PC-9 (cell line): ENCODE measurements at regions not wholly inside any gene's neighbourhood (a gene's known extent, or its start where the extent isn't known, plus 50 kb on each side); places are given as distances from the start of the nearest gene placed in this dataset.
"Not testable (repeated sequence)": the region's sequence is repeated elsewhere in the genome, so short reads cannot be mapped to it uniquely, and the experiment has no call there.

Experiments
- BruUV-seq: library from RNA; stranded (reverse); fragments of 400-500 nt; replicated peaks from 2 replicates; lab custom pipeline; 2021; lab: Mats Ljungman, UMichigan
- CTCF ChIA-PET: fragments of 300-600 bp; sonication (Branson Sonifier 250); formaldehyde crosslinking; loops from one replicate; lab custom pipeline; 2022; ENCODE audit warnings: antibody characterized with exemption; lab: Charles Lee
- POLR2A ChIA-PET: fragments of 300-600 bp; sonication (Branson Sonifier 250); formaldehyde crosslinking; loops from one replicate; lab custom pipeline; 2022; ENCODE audit warnings: antibody characterized with exemption; ENCODE audit not compliant: unreplicated experiment; lab: Charles Lee
- DNase-seq, 2 experiments: peaks; one replicate each; pipeline versions ENCODE4 v3.0.0 to v3.0.0-alpha.2; 2015 to 2022; ENCODE audit warnings: mixed read lengths in 1 of 2
- H2AFZ ChIP-seq: fragments of 200-600 bp; sonication (generic); 2 replicates; pipeline ENCODE4 v1.8.1; 2017; ENCODE audit warnings: antibody characterized with exemption
- H3F3A ChIP-seq: fragments of 200-600 bp; sonication (generic); 2 replicates; pipeline ENCODE4 v1.8.1; 2017; ENCODE audit warnings: antibody characterized with exemption, mild to moderate bottlenecking, low read depth; ENCODE audit not compliant: insufficient read depth
- H3K27ac ChIP-seq: fragments of 200-600 bp; sonication (generic); 2 replicates; pipeline ENCODE4 v1.6.1; 2016; ENCODE audit warnings: mixed run types
- H3K27me3 ChIP-seq: fragments of 200-600 bp; sonication (generic); 2 replicates; pipeline ENCODE4 v1.6.1; 2016; ENCODE audit warnings: low read depth, mixed run types; ENCODE audit not compliant: insufficient read depth
- H3K36me3 ChIP-seq: fragments of 200-600 bp; sonication (generic); 2 replicates; pipeline ENCODE4 v1.6.1; 2016; ENCODE audit warnings: low read depth, mixed run types
- H3K4me1 ChIP-seq: fragments of 200-600 bp; sonication (generic); replicated peaks from 2 replicates; pipeline ENCODE4 v1.6.1; 2016; ENCODE audit warnings: mixed run types; ENCODE audit not compliant: insufficient read depth
- H3K4me2 ChIP-seq: fragments of 200-600 bp; sonication (generic); 2 replicates; pipeline ENCODE4 v1.6.1; 2017; ENCODE audit warnings: mixed run types
- H3K4me3 ChIP-seq: fragments of 200-600 bp; sonication (generic); 2 replicates; pipeline ENCODE4 v1.6.1; 2016; ENCODE audit warnings: mixed run types
- H3K79me2 ChIP-seq: fragments of 200-600 bp; sonication (generic); 2 replicates; pipeline ENCODE4 v1.6.1; 2017; ENCODE audit warnings: low read depth, mixed run types
- H3K9me2 ChIP-seq: fragments of 200-600 bp; sonication (generic); 2 replicates; pipeline ENCODE4 v1.8.1; 2017; ENCODE audit warnings: mild to moderate bottlenecking; ENCODE audit not compliant: insufficient read depth
- H3K9me3 ChIP-seq: fragments of 200-600 bp; sonication (generic); 2 replicates; pipeline ENCODE4 v1.8.1; 2016; ENCODE audit warnings: low read depth; ENCODE audit not compliant: insufficient read depth
- H4K20me1 ChIP-seq: fragments of 200-600 bp; sonication (generic); 2 replicates; pipeline ENCODE4 v1.8.1; 2017; ENCODE audit not compliant: insufficient read depth
- intact Hi-C: fragments of 100-400 bp; cut with micrococcal nuclease; formaldehyde crosslinking; loops from one replicate; pipeline ENCODE4 v1.10.0; 2022; ENCODE audit not compliant: unreplicated experiment

DNA sequence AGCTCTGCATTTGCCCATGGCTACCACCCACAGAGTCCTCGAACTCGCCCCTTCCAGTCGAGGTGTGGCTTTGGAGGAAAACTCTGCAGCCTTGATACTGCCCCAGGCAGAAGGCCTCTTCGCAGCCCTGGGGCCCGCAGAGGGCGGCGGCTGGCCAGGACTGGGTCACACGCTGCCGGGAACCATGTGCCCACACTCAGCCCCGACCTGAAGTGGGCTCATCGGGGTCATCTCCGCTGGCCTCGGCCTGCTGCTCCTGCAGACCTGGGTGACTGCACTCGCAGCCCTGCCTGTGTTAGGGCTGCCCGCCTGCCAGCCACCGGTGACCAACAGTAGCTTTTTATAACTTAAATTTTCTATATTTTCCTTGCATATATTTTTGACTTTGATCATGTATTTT lies 89.6 kb upstream of the POTEC start:
- H3K9me2 ChIP-seq, intact Hi-C loops, BruUV-seq, H3F3A ChIP-seq, H3K27ac ChIP-seq, H3K9me3 ChIP-seq, H3K79me2 ChIP-seq, CTCF ChIA-PET, POLR2A ChIA-PET, H3K27me3 ChIP-seq, H4K20me1 ChIP-seq, DNase-seq, H3K4me2 ChIP-seq, H3K4me1 ChIP-seq, H3K36me3 ChIP-seq, H2AFZ ChIP-seq, H3K4me3 ChIP-seq: not testable (repeated sequence)

DNA sequence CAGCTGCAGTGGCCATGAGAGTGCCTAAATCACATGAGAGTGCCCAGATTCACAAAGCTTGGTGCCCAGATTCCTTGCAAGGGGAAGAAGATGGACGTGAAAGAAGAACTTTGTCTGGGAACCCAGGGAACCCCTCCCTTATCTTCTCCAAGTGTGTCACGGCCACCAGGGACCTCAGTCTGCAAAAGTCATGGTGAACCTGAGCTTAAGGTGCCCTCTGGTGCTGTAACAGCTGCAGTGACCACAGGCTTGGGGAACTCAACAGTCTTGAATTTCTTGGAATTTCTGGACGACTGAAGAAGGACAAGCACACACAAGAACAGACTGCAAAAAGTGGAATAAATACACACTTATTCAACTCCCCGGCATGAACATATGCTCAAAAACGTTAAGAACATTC lies 94.6 kb upstream of the POTEC start:
- not testable (repeated sequence) for H3K79me2 ChIP-seq, BruUV-seq

DNA sequence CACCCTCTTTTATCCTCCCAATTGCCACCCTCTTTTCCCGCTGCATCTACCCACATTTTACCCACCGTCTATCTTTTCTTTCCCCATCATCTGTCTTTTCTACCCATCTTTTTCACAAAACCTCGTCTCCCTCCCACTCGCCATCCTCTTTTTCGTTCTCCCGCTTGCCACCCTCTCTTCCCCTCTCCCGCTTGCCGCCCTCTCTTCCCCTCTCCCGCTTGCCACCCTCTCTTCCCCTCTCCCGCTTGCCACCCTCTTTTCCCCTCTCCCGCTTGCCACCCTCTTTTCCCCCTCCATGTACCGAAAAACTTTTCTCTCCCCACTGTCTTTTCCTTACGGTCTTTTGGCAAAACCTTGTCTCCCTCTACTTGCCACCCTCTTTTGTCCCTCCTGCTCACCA lies 97.7 kb upstream of the POTEC start:
- H3K79me2 ChIP-seq, BruUV-seq: not testable (repeated sequence)

More for the DNA sequence above, 94.6 kb upstream of the POTEC start:
- intact Hi-C loops, H3K4me2 ChIP-seq, H2AFZ ChIP-seq, H3K27me3 ChIP-seq, H3K9me2 ChIP-seq, H3K9me3 ChIP-seq, H3K4me3 ChIP-seq, H3K36me3 ChIP-seq, POLR2A ChIA-PET, DNase-seq, H4K20me1 ChIP-seq, H3K4me1 ChIP-seq, H3F3A ChIP-seq, H3K27ac ChIP-seq: not testable (repeated sequence)
- CTCF ChIA-PET: interaction anchor here (0.6 to 0.7 kb wide), 2 partner anchors 207 to 222 kb away, joined by 3 to 9 read pairs; no protein-coding TSS in a partner anchor

DNA sequence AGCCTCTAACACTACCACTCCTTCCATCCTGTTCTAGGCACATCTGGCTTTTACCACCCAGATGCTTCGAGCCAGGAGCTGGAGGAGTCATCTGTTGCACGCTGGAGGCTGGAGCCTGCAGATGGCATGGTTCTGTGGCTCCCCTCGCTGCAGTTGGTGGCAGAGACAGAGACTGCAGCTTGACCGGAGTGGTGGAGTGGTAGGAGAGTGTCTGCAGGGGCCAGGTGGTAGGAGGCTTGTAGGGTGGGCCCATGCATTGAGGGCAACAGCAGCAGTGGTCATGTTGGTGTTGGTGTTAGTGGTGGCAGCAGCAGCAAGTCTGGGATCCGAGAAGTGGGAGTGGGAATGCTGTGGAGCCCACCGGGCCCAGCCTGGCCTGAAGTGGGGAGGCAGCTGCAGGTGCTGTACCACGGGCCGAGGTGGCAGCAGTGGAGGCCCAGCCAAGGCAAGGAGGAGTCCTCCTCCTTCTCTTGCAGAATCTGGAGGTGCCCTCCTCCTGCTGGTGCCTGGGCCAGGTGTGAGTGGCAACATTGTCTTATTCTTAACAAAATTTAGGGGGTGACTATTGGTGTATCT lies 100.4 kb upstream of the POTEC start:
- H4K20me1 ChIP-seq, H3K79me2 ChIP-seq, H3K4me1 ChIP-seq, DNase-seq, CTCF ChIA-PET, POLR2A ChIA-PET, intact Hi-C loops, H3K36me3 ChIP-seq, H3K27ac ChIP-seq, BruUV-seq, H3F3A ChIP-seq, H3K9me3 ChIP-seq, H3K27me3 ChIP-seq, H3K9me2 ChIP-seq, H2AFZ ChIP-seq, H3K4me3 ChIP-seq, H3K4me2 ChIP-seq: not testable (repeated sequence)

More for the DNA sequence above, 97.7 kb upstream of the POTEC start:
- POLR2A ChIA-PET, H2AFZ ChIP-seq, H3F3A ChIP-seq, H3K27me3 ChIP-seq, H3K36me3 ChIP-seq, H4K20me1 ChIP-seq, intact Hi-C loops, H3K4me2 ChIP-seq, H3K9me3 ChIP-seq, H3K4me3 ChIP-seq, H3K27ac ChIP-seq, DNase-seq, H3K4me1 ChIP-seq, CTCF ChIA-PET, H3K9me2 ChIP-seq: not testable (repeated sequence)

GRCh38 chr18:14693051-14693450 lies 54.9 kb upstream of the ANKRD30B start:
- H3K4me3 ChIP-seq, BruUV-seq, H3F3A ChIP-seq, H3K9me2 ChIP-seq, H3K36me3 ChIP-seq, DNase-seq, H4K20me1 ChIP-seq, H3K27me3 ChIP-seq, H3K4me1 ChIP-seq, H3K4me2 ChIP-seq, H2AFZ ChIP-seq, POLR2A ChIA-PET, H3K79me2 ChIP-seq, H3K27ac ChIP-seq, intact Hi-C loops, H3K9me3 ChIP-seq, CTCF ChIA-PET: not testable (repeated sequence)

DNA sequence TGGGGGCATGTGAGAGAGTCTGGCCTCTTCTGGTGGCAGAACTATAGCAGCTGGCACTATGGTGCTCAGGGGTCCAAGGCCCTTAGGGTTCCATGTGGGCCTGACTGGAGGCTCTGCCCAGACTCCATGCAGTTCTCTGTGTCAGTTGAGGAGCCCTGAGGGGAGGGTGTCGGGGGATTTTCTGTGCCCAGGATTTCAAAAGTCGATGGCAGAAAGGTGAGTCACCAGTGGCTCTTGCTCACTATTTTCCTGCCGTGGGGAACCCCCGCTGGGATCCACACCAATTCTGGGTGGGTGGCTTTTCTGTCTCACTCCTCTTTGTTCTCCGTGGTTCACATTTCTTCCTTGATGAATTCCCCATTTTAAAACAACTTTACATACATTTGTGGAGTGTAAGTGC lies 54.1 kb upstream of the ANKRD30B start:
- POLR2A ChIA-PET, H3K4me3 ChIP-seq, H3K4me2 ChIP-seq, H3K27me3 ChIP-seq, H3K36me3 ChIP-seq, CTCF ChIA-PET, H3K9me2 ChIP-seq, BruUV-seq, H2AFZ ChIP-seq, DNase-seq, H4K20me1 ChIP-seq, H3F3A ChIP-seq, H3K27ac ChIP-seq, H3K9me3 ChIP-seq, H3K4me1 ChIP-seq, intact Hi-C loops, H3K79me2 ChIP-seq: not testable (repeated sequence)

- H3K4me2 ChIP-seq, H3F3A ChIP-seq, H3K27me3 ChIP-seq, H4K20me1 ChIP-seq, POLR2A ChIA-PET, intact Hi-C loops, DNase-seq, H2AFZ ChIP-seq, H3K9me3 ChIP-seq, H3K79me2 ChIP-seq, H3K27ac ChIP-seq, H3K4me1 ChIP-seq, CTCF ChIA-PET, H3K4me3 ChIP-seq, H3K9me2 ChIP-seq, H3K36me3 ChIP-seq, BruUV-seq: not testable (repeated sequence)
Measured at GRCh38 chr18:14698006-14698405, 50.0 kb upstream of the ANKRD30B start.
